ENCODE measurements at regions not wholly inside any gene's neighbourhood (a gene's known extent, or its start where the extent isn't known, plus 50 kb on each side); places are given as distances from the start of the nearest gene placed in this dataset.

DNA sequence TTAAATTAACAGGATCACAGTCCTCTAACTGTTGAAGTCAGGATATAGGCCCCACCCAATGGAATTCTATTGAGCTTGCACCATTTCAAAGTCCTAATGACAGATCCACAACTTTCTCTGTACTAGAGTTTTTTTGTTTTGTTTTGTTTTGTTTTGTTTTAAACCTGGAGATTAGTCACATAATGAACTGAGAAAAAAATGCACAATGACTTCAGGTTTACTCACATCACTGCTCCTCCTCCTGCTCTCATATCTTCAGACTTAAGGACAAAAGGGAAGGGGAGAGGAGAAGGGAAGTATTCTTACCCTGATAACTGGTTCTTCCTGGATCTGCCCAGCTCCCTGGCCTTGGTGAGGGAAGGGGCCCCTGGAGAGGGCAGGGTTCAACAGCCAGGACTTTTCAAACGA, 208.2 kb upstream of the EPHA4 start:
- TF ChIP-seq TCF12 (IDR thresholded peaks at IDR 0.05; ENCODE audit: low read depth): no peak
- TF ChIP-seq, protein P1, sequence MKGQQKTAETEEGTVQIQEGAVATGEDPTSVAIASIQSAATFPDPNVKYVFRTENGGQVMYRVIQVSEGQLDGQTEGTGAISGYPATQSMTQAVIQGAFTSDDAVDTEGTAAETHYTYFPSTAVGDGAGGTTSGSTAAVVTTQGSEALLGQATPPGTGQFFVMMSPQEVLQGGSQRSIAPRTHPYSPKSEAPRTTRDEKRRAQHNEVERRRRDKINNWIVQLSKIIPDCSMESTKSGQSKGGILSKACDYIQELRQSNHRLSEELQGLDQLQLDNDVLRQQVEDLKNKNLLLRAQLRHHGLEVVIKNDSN (IDR thresholded peaks at IDR 0.05): no peak
- no peak for TF ChIP-seq FOXM1 (IDR thresholded peaks at IDR 0.05; ENCODE audit: borderline replicate concordance, low read depth)
- no peak for TF ChIP-seq CREB1 (IDR thresholded peaks at IDR 0.05; ENCODE audit: low read depth)
- no peak for TF ChIP-seq TEAD4 (IDR thresholded peaks at IDR 0.05)
- TF ChIP-seq RAD21 (IDR thresholded peaks at IDR 0.05; ENCODE audit: low read depth): no peak
- no peak for TF ChIP-seq EP300 (IDR thresholded peaks at IDR 0.05; ENCODE audit: borderline replicate concordance)
- no peak for TF ChIP-seq TAF1 (IDR thresholded peaks at IDR 0.05; ENCODE audit: low read depth)
- TF ChIP-seq EGR1 (IDR thresholded peaks at IDR 0.05): no peak
- TF ChIP-seq CEBPB (IDR thresholded peaks at IDR 0.05): no peak
- TF ChIP-seq ZBTB7A (IDR thresholded peaks at IDR 0.05; ENCODE audit: low read depth): no peak
- no peak for TF ChIP-seq NFIC (IDR thresholded peaks at IDR 0.05)
- no peak for TF ChIP-seq YY1 (IDR thresholded peaks at IDR 0.05; ENCODE audit: low read depth)
- TF ChIP-seq, protein P2, sequence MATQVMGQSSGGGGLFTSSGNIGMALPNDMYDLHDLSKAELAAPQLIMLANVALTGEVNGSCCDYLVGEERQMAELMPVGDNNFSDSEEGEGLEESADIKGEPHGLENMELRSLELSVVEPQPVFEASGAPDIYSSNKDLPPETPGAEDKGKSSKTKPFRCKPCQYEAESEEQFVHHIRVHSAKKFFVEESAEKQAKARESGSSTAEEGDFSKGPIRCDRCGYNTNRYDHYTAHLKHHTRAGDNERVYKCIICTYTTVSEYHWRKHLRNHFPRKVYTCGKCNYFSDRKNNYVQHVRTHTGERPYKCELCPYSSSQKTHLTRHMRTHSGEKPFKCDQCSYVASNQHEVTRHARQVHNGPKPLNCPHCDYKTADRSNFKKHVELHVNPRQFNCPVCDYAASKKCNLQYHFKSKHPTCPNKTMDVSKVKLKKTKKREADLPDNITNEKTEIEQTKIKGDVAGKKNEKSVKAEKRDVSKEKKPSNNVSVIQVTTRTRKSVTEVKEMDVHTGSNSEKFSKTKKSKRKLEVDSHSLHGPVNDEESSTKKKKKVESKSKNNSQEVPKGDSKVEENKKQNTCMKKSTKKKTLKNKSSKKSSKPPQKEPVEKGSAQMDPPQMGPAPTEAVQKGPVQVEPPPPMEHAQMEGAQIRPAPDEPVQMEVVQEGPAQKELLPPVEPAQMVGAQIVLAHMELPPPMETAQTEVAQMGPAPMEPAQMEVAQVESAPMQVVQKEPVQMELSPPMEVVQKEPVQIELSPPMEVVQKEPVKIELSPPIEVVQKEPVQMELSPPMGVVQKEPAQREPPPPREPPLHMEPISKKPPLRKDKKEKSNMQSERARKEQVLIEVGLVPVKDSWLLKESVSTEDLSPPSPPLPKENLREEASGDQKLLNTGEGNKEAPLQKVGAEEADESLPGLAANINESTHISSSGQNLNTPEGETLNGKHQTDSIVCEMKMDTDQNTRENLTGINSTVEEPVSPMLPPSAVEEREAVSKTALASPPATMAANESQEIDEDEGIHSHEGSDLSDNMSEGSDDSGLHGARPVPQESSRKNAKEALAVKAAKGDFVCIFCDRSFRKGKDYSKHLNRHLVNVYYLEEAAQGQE (IDR thresholded peaks at IDR 0.05; ENCODE audit: low read depth): no peak
- TF ChIP-seq, protein P3, sequence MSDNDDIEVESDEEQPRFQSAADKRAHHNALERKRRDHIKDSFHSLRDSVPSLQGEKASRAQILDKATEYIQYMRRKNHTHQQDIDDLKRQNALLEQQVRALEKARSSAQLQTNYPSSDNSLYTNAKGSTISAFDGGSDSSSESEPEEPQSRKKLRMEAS (IDR thresholded peaks at IDR 0.05): no peak

DNA sequence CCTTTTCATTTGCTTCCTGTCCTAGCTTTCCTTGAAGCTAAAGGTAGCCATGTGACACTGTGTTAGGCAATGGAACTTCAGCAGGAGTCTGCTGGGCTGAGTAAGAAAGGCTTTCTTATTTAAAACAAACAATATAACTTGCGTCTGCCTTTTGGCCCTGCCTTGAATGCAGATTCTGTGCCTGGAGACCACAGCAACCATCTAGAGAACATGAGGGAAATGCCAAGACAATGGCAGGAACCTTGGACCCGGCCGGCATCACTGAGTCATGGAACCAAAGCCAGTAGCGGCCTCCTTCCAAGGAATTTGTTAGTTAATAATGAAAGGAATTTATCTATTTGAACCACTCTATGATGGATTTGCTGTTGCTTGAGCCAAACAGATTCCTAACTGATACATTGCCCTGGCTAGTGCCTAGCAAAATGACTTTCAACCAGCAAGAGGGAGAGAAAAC, 207.5 kb upstream of the EPHA4 start:
- TF ChIP-seq EP300 (IDR thresholded peaks at IDR 0.05; ENCODE audit: borderline replicate concordance) (no peak), CREB1 (IDR thresholded peaks at IDR 0.05; ENCODE audit: low read depth) (no peak), TEAD4 (IDR thresholded peaks at IDR 0.05) (no peak), YY1 (IDR thresholded peaks at IDR 0.05; ENCODE audit: low read depth) (no peak), NFIC (IDR thresholded peaks at IDR 0.05) (no peak)
- TF ChIP-seq, protein P1 (IDR thresholded peaks at IDR 0.05): no peak

DNA sequence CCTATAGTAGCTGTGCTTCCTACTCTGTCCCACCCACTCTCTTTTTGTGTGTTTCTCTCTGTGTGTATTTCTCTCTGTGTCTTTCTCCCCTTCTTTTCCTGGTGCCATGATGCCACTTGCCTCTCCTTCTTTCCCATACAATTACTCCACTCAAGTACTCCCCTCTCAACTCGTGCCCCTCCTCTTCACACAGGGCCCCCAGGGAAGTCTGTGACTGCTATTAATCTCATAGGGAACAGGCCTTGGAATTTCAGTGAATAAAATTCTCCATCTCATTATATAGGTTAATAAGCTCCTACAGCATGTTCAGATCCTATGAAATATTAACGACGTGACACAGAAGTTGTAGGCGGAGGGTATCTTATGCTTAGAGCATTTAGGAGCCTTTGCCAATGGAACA, 205.9 kb upstream of the EPHA4 start:
- TF ChIP-seq, protein P2 (IDR thresholded peaks at IDR 0.05; ENCODE audit: low read depth): no peak
- TF ChIP-seq YY1 (IDR thresholded peaks at IDR 0.05; ENCODE audit: low read depth) (no peak), NFIC (IDR thresholded peaks at IDR 0.05) (no peak), CEBPB (IDR thresholded peaks at IDR 0.05) (no peak), RAD21 (IDR thresholded peaks at IDR 0.05; ENCODE audit: low read depth) (no peak), FOXM1 (IDR thresholded peaks at IDR 0.05; ENCODE audit: borderline replicate concordance, low read depth) (no peak)
- TF ChIP-seq, protein P3 (IDR thresholded peaks at IDR 0.05): no peak

DNA sequence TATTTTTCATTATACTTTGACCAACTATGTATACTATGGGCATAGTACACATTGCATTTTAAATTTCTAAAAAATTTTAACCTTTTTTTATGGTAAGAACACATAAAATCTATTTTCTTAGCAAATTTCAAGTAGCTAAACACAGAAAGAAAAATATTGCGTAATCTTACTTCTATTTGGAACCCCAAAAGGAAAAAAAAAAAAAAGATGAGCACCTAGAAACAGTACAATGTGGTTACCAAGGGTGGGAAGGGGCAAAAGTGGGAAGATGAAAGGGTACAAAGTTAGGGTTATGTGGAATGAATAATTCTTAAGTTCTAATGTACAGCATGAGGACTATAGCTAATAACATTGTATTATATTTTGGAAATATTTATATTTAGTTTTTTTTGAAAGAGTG, 205.0 kb upstream of the EPHA4 start:
- TF ChIP-seq, protein P2 (IDR thresholded peaks at IDR 0.05; ENCODE audit: low read depth): no peak
- TF ChIP-seq EGR1 (IDR thresholded peaks at IDR 0.05): no peak
- no peak for TF ChIP-seq TEAD4 (IDR thresholded peaks at IDR 0.05)
- no peak for TF ChIP-seq CREB1 (IDR thresholded peaks at IDR 0.05; ENCODE audit: low read depth)
- TF ChIP-seq YY1 (IDR thresholded peaks at IDR 0.05; ENCODE audit: low read depth): no peak
- no peak for TF ChIP-seq EP300 (IDR thresholded peaks at IDR 0.05; ENCODE audit: borderline replicate concordance)
- no peak for TF ChIP-seq CEBPB (IDR thresholded peaks at IDR 0.05)
- no peak for TF ChIP-seq TCF12 (IDR thresholded peaks at IDR 0.05; ENCODE audit: low read depth)
- no peak for TF ChIP-seq NFIC (IDR thresholded peaks at IDR 0.05)
- TF ChIP-seq TAF1 (IDR thresholded peaks at IDR 0.05; ENCODE audit: low read depth): no peak
- TF ChIP-seq FOXM1 (IDR thresholded peaks at IDR 0.05; ENCODE audit: borderline replicate concordance, low read depth): no peak
- TF ChIP-seq ZBTB7A (IDR thresholded peaks at IDR 0.05; ENCODE audit: low read depth): no peak
- TF ChIP-seq, protein P3 (IDR thresholded peaks at IDR 0.05): no peak
- no peak for TF ChIP-seq RAD21 (IDR thresholded peaks at IDR 0.05; ENCODE audit: low read depth)
- TF ChIP-seq, protein P1 (IDR thresholded peaks at IDR 0.05): no peak

Data from Ishikawa (cell line).